ENCODE measurements at regions not wholly inside any gene's neighbourhood (a gene's known extent, or its start where the extent isn't known, plus 50 kb on each side); places are given as distances from the start of the nearest gene placed in this dataset.
A peak's percentile ranks its signal among the peaks of the same experiment; 100 is the strongest.

DNA sequence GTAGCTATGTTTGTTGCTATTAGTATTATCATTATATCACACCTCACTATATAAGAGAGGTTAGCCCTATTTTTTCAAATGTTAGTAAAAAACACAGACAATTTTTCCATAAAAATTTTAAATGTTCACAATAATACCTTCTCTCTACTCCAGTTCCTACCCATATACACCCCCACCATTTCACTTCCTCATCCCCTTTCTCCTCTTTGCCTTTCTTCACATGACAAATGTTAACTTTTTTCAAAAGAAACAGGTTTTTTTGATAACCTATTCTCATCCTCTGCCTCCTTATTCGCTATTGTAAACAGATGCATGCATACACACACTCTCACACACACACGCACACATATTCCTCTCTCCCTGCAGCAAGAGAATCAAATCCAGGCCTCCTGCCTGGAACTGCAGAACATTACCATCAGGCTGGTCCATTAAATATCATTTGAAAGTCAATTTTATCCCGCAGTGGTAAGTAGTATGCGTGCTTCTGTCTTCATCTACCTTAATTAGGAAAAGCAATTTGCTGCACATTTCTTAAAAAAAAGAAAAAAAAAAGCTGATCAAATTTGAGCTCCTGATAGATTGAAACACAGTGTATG lies 55.5 kb downstream of the MID1IP1 start:
- no peak for DNase-seq

DNA sequence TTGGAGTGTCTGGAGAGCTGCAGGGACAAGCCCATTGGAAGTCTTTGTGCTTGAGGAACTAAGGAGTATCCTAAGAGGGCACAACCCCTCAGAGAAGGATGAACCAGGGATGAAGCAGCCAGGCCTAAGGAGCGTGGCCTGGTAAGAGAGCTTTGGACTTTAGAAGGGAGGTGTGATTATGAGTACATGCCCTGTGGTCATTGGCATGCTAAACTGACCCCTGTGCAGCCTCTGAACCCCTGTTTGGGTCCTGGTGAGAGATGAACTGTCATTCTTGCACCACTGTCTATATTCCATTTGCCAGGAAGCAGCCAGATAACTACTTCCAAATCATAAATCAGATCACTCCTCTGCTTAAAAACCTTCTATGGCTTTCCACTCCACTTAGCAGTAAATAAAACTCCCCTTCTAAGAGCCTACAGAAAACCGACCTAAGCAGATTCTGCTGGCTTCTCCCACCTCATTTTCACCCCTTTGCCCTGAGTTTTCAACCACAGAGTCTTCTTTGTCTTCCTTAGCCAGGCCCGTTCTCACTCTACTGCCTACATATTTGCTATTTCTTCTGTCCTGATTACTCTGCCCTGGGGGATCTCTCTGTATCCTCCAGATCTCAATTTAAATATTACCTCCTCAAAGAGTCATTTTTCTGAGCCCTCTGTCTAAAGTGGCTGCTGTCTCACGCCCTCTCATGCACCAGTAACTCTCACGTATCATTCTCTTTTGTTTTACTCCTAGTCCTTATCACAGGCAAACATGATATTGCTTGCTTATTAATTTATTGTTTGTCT lies 56.7 kb downstream of the MID1IP1 start:
- no peak for DNase-seq

DNA sequence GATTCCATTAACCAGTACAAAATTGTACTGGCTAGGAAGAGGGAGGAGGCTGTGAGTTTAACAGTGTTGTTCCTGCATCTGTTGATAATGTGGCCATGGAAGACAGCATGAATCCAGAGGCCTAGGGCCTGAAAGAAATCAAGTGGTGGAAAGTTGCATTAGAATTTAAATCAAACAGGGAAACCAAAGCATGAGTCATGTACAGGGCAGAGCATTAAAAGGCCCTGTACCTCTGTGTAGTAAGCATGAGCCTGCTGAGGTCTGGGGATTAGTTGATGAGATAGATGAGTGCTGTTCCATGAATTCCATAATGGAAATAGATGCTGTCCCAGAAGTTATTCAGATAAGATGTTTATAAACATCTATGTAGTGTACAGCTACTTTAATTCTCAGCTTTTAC lies 58.3 kb downstream of the MID1IP1 start:
- no peak for DNase-seq

DNA sequence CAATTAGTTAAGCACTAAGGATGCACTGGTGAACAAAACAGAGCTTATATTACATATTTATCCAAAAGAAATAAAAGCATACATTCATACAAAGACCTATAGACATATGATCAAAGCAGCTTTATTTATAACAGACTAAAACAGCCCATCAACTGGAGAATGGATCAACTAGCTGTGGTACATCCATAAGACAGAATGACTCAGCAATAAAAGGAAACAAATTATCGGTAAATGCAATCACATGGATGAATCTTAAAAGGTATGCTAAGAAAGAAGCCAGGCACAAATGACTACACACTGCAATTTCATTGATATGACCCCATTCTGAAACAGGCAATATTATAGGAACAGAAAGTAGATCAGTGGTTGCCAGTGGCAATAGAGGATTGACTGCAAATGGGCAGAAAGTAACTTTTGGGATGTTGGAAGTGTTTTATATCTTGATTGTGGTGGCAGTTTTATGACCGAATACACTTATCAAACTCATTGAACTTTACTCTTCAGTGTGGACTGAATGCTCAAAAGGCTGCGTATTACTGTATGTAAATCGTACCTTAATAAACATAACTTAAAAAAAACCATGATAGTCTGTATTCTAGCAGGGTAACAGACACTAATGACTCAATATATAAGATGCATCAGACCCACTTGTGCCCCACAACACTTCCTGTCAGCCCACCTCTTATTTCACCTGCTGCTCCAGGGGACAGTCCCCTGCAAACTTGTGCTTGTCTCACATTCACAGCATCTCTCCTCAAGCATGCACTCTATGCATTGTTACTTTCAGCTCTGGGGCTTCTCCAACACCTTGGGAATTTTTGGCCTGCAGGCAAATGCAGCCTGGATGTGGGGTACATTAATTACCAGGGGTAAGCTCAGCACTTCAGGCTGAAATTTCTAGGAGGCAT lies 59.1 kb downstream of the MID1IP1 start:
- DNase-seq, result no peak

DNA sequence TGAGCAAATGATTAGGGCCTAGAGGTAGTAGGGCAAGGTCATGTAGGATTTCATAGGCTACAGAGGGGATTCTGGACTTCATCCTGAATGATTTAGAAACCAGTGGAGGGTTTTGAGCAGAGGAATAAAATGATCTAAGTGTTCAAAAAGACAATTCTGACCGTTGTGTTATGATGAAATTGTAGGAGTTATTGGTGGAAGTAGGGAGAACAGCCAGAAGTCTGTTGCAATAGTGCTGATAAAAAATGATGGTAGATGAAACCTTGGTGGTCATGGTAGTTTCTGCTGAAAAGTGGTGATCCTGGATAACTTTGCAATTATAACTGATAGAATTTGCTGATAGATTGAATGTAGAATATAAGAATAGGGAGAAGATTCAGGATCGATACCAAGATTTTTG lies 60.2 kb downstream of the MID1IP1 start:
- no peak for DNase-seq

DNA sequence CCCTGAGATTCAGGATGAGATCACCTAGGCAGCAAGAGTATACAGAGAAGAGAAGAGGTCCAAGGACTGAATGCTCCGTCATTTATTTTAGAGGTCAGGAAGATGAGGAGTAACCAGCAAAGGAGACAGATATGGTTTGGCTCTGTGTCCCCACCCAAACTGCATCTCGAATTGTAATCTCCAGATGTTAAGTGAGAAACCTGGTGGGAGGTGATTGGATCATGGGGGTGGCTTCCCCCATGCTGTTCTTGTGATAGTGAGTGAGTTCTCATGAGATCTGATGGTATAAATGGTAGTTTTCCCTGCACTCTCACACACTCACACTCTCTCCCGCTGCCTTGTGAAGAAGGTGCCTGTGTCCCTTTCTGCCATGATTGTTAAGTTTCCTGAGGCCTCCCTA lies 60.8 kb downstream of the MID1IP1 start:
- DNase-seq, result no peak

DNA sequence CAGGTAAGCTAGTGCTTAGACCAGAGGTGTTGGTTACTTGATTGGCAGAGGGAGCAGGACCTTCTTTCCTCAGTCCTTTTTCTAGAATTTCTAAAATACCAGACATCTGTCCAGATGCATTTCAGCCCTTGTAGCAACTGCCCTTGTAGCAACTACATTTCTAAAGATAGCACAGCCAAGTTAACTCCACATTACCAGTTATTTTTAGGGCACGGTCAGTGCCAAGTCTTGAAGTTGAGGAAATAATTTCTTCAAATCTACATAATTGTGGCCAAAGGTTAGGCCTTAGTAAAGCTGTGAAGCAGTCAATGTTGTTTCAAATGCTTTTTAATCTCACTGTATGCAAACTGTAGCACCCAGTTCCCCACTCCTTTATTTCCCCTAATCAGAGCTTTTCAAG lies 62.9 kb downstream of the MID1IP1 start:
- DNase-seq, result no peak

DNA sequence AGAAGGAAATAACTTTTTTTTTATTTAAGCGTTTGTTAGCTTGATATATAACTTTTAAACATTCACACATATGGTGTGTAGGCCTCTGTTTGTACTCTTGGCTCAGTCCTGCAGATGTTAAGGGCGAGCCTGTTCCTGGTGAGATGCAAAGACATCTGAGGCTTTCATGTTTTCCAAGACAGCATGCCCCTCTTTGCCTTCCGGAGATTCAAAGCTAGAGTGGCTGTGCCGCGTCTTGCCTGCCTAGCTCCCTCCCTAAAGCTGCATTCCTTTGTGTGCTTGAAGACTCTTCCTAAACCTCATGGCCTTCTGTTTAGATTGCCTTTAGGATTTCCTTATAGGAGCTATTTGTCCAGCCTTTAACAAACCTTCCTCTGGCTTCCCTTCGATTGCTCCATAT lies 67.1 kb downstream of the MID1IP1 start:
- DNase-seq, result no peak

DNA sequence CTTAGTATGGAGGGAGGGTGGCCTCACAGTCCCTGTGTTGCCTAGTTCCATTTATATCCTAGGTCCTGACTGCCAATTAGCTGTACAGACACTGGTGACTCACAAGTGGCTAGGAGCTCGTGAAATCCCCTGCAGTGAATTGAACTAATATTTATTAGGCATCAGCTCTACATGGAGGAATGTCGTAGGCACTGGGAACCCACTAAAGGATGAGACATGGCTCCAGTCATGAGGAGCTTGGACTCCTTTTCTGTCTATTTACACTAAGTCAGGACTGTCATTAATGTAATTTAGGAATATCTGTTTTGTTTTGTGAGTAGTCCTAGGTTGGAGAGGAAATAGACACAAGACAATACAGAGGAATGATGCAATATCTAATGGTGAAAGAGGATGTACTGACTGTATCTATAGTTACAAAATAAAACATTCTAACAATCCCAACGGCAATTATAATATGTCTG lies 67.7 kb downstream of the MID1IP1 start:
- peak; percentile 55 for DNase-seq

DNA sequence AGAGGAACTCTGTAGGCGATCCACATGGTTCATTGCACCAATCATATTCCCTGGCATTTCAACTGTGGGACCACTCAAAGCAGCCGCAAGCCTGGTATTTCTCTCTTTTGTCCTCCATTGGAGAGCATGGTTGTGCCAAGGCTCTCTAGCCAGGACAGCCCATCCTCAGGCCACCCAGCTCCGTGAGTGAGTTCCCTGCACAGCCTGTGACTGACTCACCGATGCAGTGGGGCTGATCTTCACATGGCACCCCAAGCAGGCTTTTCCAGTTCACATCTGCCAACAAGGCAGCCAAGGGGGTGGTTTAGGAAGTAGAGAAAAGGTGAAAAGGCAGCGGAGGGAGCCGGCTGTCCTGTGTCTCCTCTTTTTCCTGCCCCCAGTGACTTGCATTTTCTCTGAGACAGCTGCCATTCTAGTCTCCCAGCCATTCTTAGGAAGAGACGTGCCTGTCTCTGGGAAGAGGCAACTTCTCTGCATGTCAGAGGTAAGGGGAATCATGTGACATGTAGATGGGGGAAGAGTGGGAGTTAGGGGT lies 69.2 kb downstream of the MID1IP1 start:
- peak; percentile 11 for DNase-seq

DNA sequence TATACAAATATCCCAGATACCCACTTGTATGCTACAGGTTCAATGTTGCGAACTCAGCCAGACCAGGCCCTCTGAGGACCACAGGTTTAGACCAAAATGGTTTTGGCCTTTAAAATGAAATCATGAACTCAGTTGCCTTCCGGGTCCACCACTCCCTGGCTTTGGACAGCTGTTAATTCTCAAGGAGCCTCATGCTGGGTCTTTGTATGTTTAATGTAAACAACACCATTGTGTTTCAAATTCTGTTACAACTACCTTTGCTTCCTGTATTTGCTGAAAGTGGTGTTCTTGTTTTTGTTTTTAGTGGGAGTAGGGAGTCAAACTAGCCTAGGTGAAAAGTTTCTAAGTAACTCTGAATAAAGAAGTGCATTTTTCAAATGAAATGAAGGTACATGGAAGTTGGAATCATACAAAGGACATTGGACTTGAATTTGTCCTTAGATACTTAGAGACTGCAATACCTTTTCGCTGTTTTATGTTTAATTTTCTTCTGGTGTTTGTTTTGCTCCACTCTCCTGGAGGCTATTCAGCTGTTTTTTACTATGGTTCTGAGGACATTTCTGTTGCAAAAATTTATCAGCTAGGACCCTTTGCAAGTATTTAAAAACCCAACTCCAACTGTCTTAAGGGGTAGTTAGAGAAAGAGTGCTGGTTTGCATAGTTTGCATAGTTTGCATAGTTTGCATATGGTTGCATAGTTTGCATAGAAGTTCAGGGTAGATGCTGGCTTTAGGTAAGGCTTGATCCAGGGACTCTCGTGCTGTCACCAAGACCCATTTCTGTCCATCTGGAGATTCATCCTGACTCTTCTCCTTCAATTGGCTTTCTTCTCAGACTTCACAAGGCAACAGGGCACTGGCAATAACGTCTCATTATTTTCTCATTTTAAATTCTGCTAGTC lies 70.1 kb downstream of the MID1IP1 start:
- DNase-seq, result no peak

DNA sequence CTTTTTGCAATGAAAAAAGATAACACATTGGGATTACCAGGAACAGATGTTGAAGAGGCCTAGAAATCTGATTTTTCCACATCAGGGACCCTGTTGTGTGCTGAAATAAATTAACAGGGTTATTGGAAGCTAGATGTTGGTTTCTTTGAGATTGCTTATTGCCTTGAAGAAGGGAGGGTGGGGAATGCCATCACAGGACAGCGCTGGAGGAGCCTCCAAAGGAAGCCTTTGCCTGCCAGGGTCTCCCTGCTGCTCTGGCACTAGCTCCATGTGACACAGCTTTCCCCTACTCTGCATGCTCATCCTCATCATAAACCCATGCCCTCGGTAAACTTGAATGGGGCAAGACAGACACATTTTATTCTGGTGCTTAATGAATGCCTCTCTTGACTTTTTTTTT lies 76.1 kb downstream of the MID1IP1 start:
- no peak for DNase-seq

DNA sequence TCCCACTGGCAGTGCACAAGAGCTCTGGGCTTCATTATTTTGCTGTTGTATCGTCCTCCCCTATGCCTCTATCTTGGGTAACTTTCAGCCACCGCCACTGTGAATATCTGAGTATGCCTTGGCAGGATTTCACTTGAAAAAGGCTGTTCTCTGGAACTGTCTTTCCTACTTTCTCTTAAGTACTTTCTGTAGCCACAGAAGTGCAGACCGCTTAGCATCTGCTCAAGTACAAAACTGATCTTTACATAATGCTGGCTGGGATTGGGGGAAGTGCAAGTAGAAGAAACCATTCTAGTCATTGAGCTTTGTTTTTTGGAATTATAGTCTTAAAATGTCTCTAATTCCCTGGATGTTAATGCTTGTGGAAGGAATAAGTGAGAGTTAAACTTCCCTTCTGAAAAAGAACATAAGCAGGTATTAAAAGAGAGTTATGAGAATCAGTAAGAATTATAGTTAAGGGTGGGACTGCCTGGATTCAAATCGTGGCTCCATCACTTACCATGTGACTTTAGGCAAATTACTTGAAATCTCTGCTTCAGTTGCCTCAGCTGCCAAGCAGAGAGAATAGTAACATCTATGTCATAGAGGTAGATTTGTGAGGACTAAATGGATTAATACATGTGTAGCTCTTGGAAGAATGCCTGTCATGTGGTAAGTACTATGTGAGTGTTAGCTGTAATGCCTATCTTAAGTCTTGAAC lies 77.5 kb downstream of the MID1IP1 start:
- DNase-seq, result no peak

DNA sequence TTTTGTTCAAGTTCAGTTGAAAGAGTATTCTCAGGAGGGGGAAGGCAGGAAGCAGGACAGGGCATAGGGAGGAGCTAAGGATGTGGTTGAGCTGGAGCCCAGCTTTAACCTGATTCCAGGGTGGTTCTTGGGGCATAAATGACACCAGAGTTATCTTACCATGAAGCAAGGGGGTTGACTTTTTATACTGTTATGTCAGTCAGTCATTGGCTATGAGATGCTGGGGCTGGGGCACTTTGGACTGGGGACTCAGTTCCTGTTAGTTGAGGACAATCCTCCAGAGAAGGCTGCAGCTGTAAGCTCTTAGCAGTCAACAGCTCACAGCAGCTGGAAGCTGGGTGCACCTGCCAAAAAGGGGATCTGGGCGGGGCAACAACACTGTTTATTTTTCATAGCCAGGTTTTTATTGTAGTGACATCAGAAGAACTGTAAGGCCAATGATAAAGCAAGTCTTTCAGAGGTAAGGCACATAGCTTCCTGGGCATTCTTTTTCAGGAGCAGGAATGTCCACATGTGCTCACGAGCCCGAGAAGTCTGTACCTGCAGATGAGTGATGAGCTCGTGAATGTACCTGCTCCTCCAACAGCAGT lies 78.5 kb downstream of the MID1IP1 start:
- peak; percentile 74 for DNase-seq

DNA sequence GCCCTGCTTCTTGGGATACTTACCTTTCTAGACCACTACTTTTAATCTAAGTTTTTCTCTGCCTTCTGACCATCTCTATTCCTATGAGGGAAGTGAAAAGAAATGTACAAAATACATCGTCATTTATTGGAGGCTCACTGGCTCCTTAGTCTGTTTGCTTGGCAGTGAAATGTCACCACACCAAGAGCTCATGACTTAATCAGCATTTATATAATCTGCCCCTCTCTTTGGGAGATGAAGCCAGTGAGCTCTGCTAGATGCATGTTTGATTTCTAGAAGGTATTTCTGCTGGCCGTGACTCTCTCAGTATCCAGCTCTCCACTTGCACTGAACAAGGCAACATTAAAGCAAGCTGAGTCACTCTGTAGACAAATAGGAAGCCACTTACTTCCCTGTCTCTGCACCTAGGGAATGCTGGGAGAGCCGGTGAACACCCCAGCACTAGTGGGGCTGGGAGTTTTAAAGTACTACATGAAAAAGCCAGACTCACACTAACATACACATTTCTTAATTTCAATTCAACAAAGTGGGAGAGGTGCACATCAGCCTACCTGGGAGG lies 79.1 kb downstream of the MID1IP1 start:
- peak; percentile 14 for DNase-seq

DNA sequence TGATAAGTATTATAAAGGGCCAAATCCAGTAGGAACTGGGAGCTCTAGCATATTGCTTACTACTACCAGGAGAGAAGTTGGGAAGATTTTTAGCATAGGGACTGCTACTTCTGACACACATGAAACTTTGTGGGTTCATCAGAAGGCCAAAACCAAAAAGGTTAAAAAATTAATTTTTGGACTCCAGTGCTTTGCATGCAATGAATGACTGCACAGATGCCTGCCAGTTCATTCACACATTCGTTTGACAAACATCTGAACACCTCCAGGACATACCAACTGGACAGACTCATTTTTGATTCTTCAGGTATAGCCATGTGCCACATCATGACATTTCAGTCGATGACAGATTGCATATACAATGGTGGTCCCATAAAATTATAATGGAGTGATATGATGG lies 79.8 kb downstream of the MID1IP1 start:
- DNase-seq, result no peak

DNA sequence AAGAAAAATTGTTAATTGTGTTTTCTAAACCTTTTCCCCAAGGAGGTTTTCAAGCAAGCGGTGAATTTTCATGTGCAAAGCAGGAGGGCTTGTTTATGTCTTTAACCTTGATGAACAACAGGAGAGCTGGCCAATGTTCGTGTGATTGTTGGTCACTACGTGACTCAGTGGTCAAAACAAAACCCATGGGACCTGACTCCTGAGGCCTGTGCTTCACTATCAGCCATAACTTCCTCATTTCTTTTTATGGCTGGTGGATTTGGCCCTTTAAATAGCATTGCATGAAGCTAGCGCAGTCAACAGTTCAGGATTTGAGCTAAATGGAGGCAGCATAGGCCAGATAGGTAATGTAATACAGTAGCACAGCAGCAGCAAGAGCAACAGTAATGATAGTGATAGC lies 80.5 kb downstream of the MID1IP1 start:
- DNase-seq, result peak; percentile 14

DNA sequence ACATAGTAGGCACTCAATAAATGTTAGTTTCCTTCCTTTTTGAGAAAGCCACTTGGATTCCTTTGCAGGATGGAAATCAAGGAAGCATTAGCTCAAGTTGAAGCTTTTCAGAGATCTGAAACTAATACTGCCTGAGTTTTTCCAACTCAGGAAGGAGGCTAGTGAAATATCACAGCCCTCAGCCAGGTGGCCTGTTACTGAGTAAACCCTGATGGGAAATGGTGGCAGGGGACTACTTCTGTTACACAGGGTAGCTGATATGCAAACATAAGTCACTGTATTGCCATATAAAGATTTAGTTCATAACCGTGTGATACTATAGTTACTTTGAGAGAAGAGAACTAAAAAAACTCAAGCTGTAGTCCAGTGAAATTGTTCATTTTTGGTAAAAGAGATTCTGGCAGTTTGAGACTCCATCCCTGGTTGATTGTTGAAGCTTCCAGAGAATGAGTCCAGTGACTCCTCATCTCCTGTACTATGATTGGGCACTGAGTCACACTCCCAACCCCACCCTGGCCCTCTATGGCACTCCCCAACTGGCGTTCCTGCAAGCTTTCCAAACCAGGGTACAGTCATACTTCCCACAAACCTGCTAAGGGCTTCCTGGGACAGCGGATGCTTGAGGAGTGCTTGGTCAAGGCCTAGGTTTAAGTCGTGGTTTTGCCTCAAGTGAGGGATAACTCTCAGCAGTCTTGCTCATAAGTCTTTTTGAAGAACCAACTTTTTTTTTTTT lies 81.8 kb downstream of the MID1IP1 start:
- peak; percentile 38 for DNase-seq

DNA sequence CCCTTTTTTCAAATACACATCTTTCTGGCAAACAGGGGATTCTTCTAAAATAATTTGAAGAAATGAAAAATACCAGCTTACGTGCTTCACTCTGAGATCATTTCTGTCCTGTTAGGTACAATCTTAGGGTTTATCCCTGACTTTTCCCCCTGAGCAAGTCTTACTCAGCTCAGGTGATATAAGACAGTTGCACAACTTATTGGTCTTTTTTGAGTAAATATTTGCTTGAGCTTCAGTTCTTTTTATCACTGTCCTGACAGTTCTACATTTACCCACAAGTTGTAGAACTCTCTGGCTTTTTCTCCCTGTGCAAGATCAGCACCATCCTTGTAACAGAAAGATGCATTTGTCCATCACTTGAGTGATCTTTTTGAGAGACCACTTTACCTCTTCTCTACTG lies 84.9 kb downstream of the MID1IP1 start:
- DNase-seq, result no peak

DNA sequence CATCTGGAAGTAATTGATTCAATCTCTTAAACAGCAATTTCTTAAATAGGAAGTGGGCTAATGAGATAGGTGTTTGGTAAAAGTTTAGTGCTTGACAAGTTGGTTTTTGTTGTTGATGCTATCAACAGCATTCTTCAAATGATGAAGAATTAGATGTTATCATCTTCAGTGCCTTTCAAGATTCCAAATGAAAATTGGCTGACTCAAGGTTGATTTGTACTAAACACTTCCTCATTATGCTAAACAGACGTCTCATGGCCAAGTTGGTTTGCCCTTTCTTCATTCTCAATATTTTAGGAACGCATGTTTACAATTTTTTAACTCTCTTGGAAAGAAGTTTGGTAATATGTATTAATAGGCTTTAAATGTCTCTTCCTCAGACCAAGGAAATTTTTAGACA lies 86.0 kb downstream of the MID1IP1 start:
- no peak for DNase-seq

Data from GF-D8 (cell line).